ENCODE measurements at regions not wholly inside any gene's neighbourhood (a gene's known extent, or its start where the extent isn't known, plus 50 kb on each side); places are given as distances from the start of the nearest gene placed in this dataset.

- DNase-seq = no peak
- WGBS, 5 donors = 50 to 61% (median 55%) methylated on average over 1 of the region's 1 CpG
- Histone ChIP-seq H3K4me3 (no peak overlapping the region), H3K9me3 (peaks cover 0 to 4% (median 0%) of the 10 kb centered on the region in 4 donors), H3K27me3 (no peaks in the 10 kb centered on the region), H3K4me1 (no peaks in the 10 kb centered on the region), H3K36me3 (no peaks in the 10 kb centered on the region), H3K27ac (no peak overlapping the region)
- intact Hi-C loops (cut with DNase I; ENCODE audit: low total_unique reads) = no loop called here
- TF ChIP-seq POLR2A (IDR thresholded peaks at IDR 0.05) (no peak), POLR2AphosphoS5 (IDR thresholded peaks at IDR 0.05) (no peak), EP300 (IDR thresholded peaks at IDR 0.05) (no peak), CTCF (IDR thresholded peaks at IDR 0.05) (no peak)
These were observed 161.4 kb upstream of the FBXL7 start for GRCh38 chr5:15338546-15338945.

GRCh38 chr5:15334551-15335266 lies 165.3 kb upstream of the FBXL7 start:
- peaks cover 0 to under 1% (median 0%) of the 10 kb centered on the region in 4 donors for H3K9me3 ChIP-seq
- H3K4me1 ChIP-seq = no peaks in the 10 kb centered on the region
- no peak for DNase-seq
- no peaks in the 10 kb centered on the region for H3K36me3 ChIP-seq
- 47 to 70% (median 61%) methylated on average over 4 of the region's 4 CpGs for WGBS, 5 donors
- TF ChIP-seq EP300 (IDR thresholded peaks at IDR 0.05) = no peak
- no peak for TF ChIP-seq CTCF (IDR thresholded peaks at IDR 0.05)
- no peak for TF ChIP-seq POLR2AphosphoS5 (IDR thresholded peaks at IDR 0.05)
- TF ChIP-seq POLR2A (IDR thresholded peaks at IDR 0.05) = no peak
- intact Hi-C loops (cut with DNase I; ENCODE audit: low total_unique reads) = no loop called here
- no peak overlapping the region for H3K4me3 ChIP-seq
- no peaks in the 10 kb centered on the region for H3K27me3 ChIP-seq
- H3K27ac ChIP-seq = no peak overlapping the region

- intact Hi-C loops (cut with DNase I; ENCODE audit: low total_unique reads) = no loop called here
- Histone ChIP-seq H3K27me3 (no peaks in the 10 kb centered on the region), H3K4me1 (no peaks in the 10 kb centered on the region), H3K36me3 (no peaks in the 10 kb centered on the region), H3K27ac (no peak overlapping the region), H3K4me3 (no peak overlapping the region), H3K9me3 (no peaks in the 10 kb centered on the region)
- WGBS, 5 donors = 86 to 98% (median 93%) methylated on average over 1 of the region's 1 CpG
- TF ChIP-seq POLR2A (IDR thresholded peaks at IDR 0.05) (no peak), POLR2AphosphoS5 (IDR thresholded peaks at IDR 0.05) (no peak), CTCF (IDR thresholded peaks at IDR 0.05) (no peak), EP300 (IDR thresholded peaks at IDR 0.05) (no peak)
- no peak for DNase-seq
These were observed 166.9 kb upstream of the FBXL7 start for GRCh38 chr5:15333091-15333490.

GRCh38 chr5:15326932-15327331 lies 173.0 kb upstream of the FBXL7 start:
- peaks cover 0 to 13% (median 0%) of the 10 kb centered on the region in 4 donors for H3K9me3 ChIP-seq
- intact Hi-C loops (cut with DNase I; ENCODE audit: low total_unique reads) = no loop called here

More at GRCh38 chr5:15326932-15327331, 173.0 kb upstream of the FBXL7 start:
- no peaks in the 10 kb centered on the region for H3K4me1 ChIP-seq
- no peak overlapping the region for H3K27ac ChIP-seq
- no peaks in the 10 kb centered on the region for H3K27me3 ChIP-seq
- H3K36me3 ChIP-seq = no peaks in the 10 kb centered on the region
- no peak overlapping the region for H3K4me3 ChIP-seq
- no peak for TF ChIP-seq POLR2A (IDR thresholded peaks at IDR 0.05)
- TF ChIP-seq CTCF (IDR thresholded peaks at IDR 0.05) = no peak
- TF ChIP-seq POLR2AphosphoS5 (IDR thresholded peaks at IDR 0.05) = no peak
- TF ChIP-seq EP300 (IDR thresholded peaks at IDR 0.05) = no peak
- DNase-seq = no peak
